Neuronal stem cell (in vitro differentiated cells): ENCODE measurements at regions not wholly inside any gene's neighbourhood (a gene's known extent, or its start where the extent isn't known, plus 50 kb on each side); places are given as distances from the start of the nearest gene placed in this dataset.

Experiments used
- DNase-seq: peaks from one replicate; pipeline ENCODE4 v3.0.0-alpha.2; 2013; ENCODE audit warnings: low spot score
- H2AFZ ChIP-seq: one replicate; pipeline ENCODE4 v1.6.1; 2013; ENCODE audit warnings: mild to moderate bottlenecking, low read length, inconsistent platforms
- H2AK5ac ChIP-seq: 2 replicates; pipeline ENCODE4 v1.6.1; 2013; ENCODE audit warnings: low read depth, mild to moderate bottlenecking, inconsistent platforms, low read length, moderate library complexity, mixed read lengths
- H2BK120ac ChIP-seq: 2 replicates; pipeline ENCODE4 v1.6.1; 2013; ENCODE audit warnings: low read depth, mild to moderate bottlenecking, inconsistent platforms, low read length, moderate library complexity, mixed read lengths
- H2BK12ac ChIP-seq: one replicate; pipeline ENCODE4 v1.6.1; 2013; ENCODE audit warnings: low read length, inconsistent platforms
- H2BK15ac ChIP-seq: 2 replicates; pipeline ENCODE4 v1.6.1; 2013; ENCODE audit warnings: mild to moderate bottlenecking, low read length, inconsistent platforms, mixed read lengths
- H2BK5ac ChIP-seq: one replicate; pipeline ENCODE4 v1.6.1; 2013; ENCODE audit warnings: inconsistent platforms, mild to moderate bottlenecking, low read length, moderate library complexity
- H3K14ac ChIP-seq: one replicate; pipeline ENCODE4 v1.6.1; 2013; ENCODE audit warnings: low read length, inconsistent platforms
- H3K18ac ChIP-seq: 2 replicates; pipeline ENCODE4 v1.6.1; 2013; ENCODE audit warnings: low read length, inconsistent platforms
- H3K23ac ChIP-seq: 2 replicates; pipeline ENCODE4 v1.6.1; 2013; ENCODE audit warnings: low read depth, mild to moderate bottlenecking, mixed read lengths, low read length, inconsistent platforms; ENCODE audit not compliant: poor library complexity
- H3K27ac ChIP-seq: replicated peaks from 3 replicates; pipeline ENCODE4 v1.5.1; 2013; ENCODE audit warnings: low read length, inconsistent platforms
- H3K27me3 ChIP-seq, 3 experiments: 2 replicates each; pipeline ENCODE4 v1.6.1; 2013; ENCODE audit warnings: low read length in 3 of 3, mild to moderate bottlenecking in 2 of 3, inconsistent platforms in 1 of 3, low read depth in 1 of 3, mixed read lengths in 1 of 3, moderate library complexity in 1 of 3; ENCODE audit not compliant: control insufficient read depth in 3 of 3, insufficient read depth in 3 of 3
- H3K36me3 ChIP-seq, 2 donors: replicated peaks in 1 of 2; 2 replicates each; pipeline ENCODE4 v1.6.1; 2013; ENCODE audit warnings: low read length in 2 of 2; ENCODE audit not compliant: control insufficient read depth in 2 of 2, insufficient read depth in 2 of 2
- H3K4ac ChIP-seq: 2 replicates; pipeline ENCODE4 v1.6.1; 2013; ENCODE audit warnings: inconsistent platforms, mild to moderate bottlenecking, low read length, moderate library complexity
- H3K4me1 ChIP-seq, 2 donors: 1 replicate in 1 of 2; 2 replicates in 1 of 2; pipeline ENCODE4 v1.6.1; 2013; ENCODE audit warnings: low read length in 2 of 2, low read depth in 1 of 2; ENCODE audit not compliant: control insufficient read depth in 2 of 2, insufficient read depth in 1 of 2
- H3K4me2 ChIP-seq: one replicate; pipeline ENCODE4 v1.6.1; 2013; ENCODE audit warnings: mild to moderate bottlenecking, low read length, inconsistent platforms; ENCODE audit not compliant: insufficient read depth, poor library complexity, severe bottlenecking
- H3K4me3 ChIP-seq, 2 donors: 2 replicates each; pipeline ENCODE4 v1.5.1; 2013; ENCODE audit warnings: low read length in 2 of 2, mild to moderate bottlenecking in 2 of 2, inconsistent platforms in 1 of 2, moderate library complexity in 1 of 2
- H3K79me1 ChIP-seq: one replicate; pipeline ENCODE4 v1.6.1; 2013; ENCODE audit warnings: low read depth, mild to moderate bottlenecking, inconsistent platforms, low read length, moderate library complexity
- H3K9ac ChIP-seq: one replicate; pipeline ENCODE4 v1.6.1; 2013; ENCODE audit warnings: mild to moderate bottlenecking, low read depth, low read length, inconsistent platforms; ENCODE audit not compliant: poor library complexity
- H3K9me3 ChIP-seq, 2 donors: replicated peaks in 1 of 2; 2 replicates each; pipeline versions ENCODE3 to v1.6.1; 2013; ENCODE audit warnings: low read length in 2 of 2, mild to moderate bottlenecking in 2 of 2, inconsistent platforms in 1 of 2, low read depth in 1 of 2, mixed read lengths in 1 of 2, moderate library complexity in 1 of 2; ENCODE audit not compliant: control insufficient read depth in 2 of 2, insufficient read depth in 1 of 2
- H4K8ac ChIP-seq: one replicate; pipeline ENCODE4 v1.6.1; 2013; ENCODE audit warnings: low read depth, mild to moderate bottlenecking, inconsistent platforms, low read length, moderate library complexity
- H4K91ac ChIP-seq: one replicate; pipeline ENCODE4 v1.6.1; 2013; ENCODE audit warnings: low read length, low read depth, mild to moderate bottlenecking, inconsistent platforms; ENCODE audit not compliant: poor library complexity
- WGBS, 2 donors: extraction: QIAGEN DNeasy Blood & Tissue Kit; methylation state at CpG; one replicate each; pipeline ENCODE4 v1.1.7; 2013; ENCODE audit warnings: missing lambda C conversion rate in 2 of 2, mixed read lengths in 1 of 2; ENCODE audit not compliant: insufficient read length in 2 of 2, insufficient replicate concordance in 1 of 2; ENCODE audit errors: extremely low coverage in 2 of 2; 5-methylcytosine and 5-hydroxymethylcytosine counted together

- H4K91ac ChIP-seq: no peak overlapping the region
- H3K4me2 ChIP-seq: no peak overlapping the region
- H3K27me3 ChIP-seq: no peaks in the 10 kb centered on the region
- no peak overlapping the region for H4K8ac ChIP-seq
- H2BK12ac ChIP-seq: no peak overlapping the region
- H3K9me3 ChIP-seq: no peaks in the 10 kb centered on the region
- no peak overlapping the region for H3K9ac ChIP-seq
- H3K4me3 ChIP-seq: no peak overlapping the region
- no peak overlapping the region for H2AFZ ChIP-seq
- no peak overlapping the region for H2BK120ac ChIP-seq
- H2AK5ac ChIP-seq: no peak overlapping the region
- H3K18ac ChIP-seq: no peak overlapping the region
- no peak overlapping the region for H3K27ac ChIP-seq
- H3K23ac ChIP-seq: no peak overlapping the region
- H3K4ac ChIP-seq: no peak overlapping the region
- no peak overlapping the region for H2BK5ac ChIP-seq
- DNase-seq: no peak
- H2BK15ac ChIP-seq: no peak overlapping the region
- peaks cover 2% of the 10 kb centered on the region for H3K79me1 ChIP-seq
- no peaks in the 10 kb centered on the region for H3K4me1 ChIP-seq
- H3K36me3 ChIP-seq: no peaks in the 10 kb centered on the region
- H3K14ac ChIP-seq: no peak overlapping the region
These were observed 193.4 kb upstream of the PDE1C start for GRCh38 chr7:32263611-32264010.

DNA sequence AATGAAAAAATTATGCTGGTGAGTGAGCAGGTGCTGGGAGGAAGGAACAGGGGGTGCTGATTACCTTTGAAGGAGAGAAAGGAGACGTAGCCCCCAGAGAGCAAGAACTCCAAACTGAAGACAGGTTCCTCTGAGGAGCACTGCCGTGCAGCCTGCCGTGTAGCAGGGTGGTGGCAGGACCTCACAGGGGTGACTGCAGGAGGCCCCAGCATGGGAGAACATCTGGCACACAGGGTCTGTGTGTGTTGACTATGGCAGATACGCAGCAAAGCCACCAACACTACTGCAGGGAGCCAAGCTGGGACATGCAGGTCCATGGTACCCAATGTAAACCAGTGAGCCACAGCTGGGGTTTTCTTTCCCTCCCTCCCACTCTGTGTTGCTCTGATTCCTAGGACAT, 192.1 kb upstream of the PDE1C start:
- H2AFZ ChIP-seq: no peak overlapping the region
- H3K27me3 ChIP-seq: no peaks in the 10 kb centered on the region
- H2BK5ac ChIP-seq: no peak overlapping the region
- H3K4ac ChIP-seq: no peak overlapping the region
- H2BK120ac ChIP-seq: no peak overlapping the region
- H3K14ac ChIP-seq: no peak overlapping the region
- H3K23ac ChIP-seq: peak overlapping the region; percentile 86
- H3K36me3 ChIP-seq: no peaks in the 10 kb centered on the region
- H3K18ac ChIP-seq: peak overlapping the region; percentile 35
- no peak overlapping the region for H2BK12ac ChIP-seq
- no peaks in the 10 kb centered on the region for H3K4me1 ChIP-seq
- H3K27ac ChIP-seq: no peak overlapping the region
- peaks cover 2% of the 10 kb centered on the region for H3K79me1 ChIP-seq
- H3K9me3 ChIP-seq: no peaks in the 10 kb centered on the region
- DNase-seq: no peak
- no CpG with 5 or more reads among the region's 4 CpGs for WGBS, 2 donors
- no peak overlapping the region for H2AK5ac ChIP-seq
- no peak overlapping the region for H3K4me2 ChIP-seq
- H2BK15ac ChIP-seq: no peak overlapping the region
- H4K91ac ChIP-seq: no peak overlapping the region
- H3K9ac ChIP-seq: no peak overlapping the region
- no peak overlapping the region for H4K8ac ChIP-seq
- H3K4me3 ChIP-seq: no peak overlapping the region

- no peak overlapping the region for H3K14ac ChIP-seq
- H2BK12ac ChIP-seq: no peak overlapping the region
- H3K4me2 ChIP-seq: no peak overlapping the region
- H3K9ac ChIP-seq: no peak overlapping the region
- H3K36me3 ChIP-seq: no peaks in the 10 kb centered on the region
- H2BK5ac ChIP-seq: no peak overlapping the region
- H3K4ac ChIP-seq: no peak overlapping the region
- no peaks in the 10 kb centered on the region for H3K9me3 ChIP-seq
- H3K27ac ChIP-seq: no peak overlapping the region
- no peak overlapping the region for H2AFZ ChIP-seq
- no peak overlapping the region for H4K91ac ChIP-seq
- H3K18ac ChIP-seq: no peak overlapping the region
- H3K79me1 ChIP-seq: peaks cover 2% of the 10 kb centered on the region
- no peak overlapping the region for H3K4me3 ChIP-seq
- H2BK15ac ChIP-seq: no peak overlapping the region
- no CpG with 5 or more reads among the region's 12 CpGs for WGBS, 2 donors
- H2AK5ac ChIP-seq: no peak overlapping the region
- H3K4me1 ChIP-seq: no peaks in the 10 kb centered on the region
- no peak for DNase-seq
- H2BK120ac ChIP-seq: no peak overlapping the region
- no peak overlapping the region for H3K23ac ChIP-seq
- no peaks in the 10 kb centered on the region for H3K27me3 ChIP-seq
- no peak overlapping the region for H4K8ac ChIP-seq
These were observed 189.9 kb upstream of the PDE1C start for GRCh38 chr7:32259931-32260596.

DNA sequence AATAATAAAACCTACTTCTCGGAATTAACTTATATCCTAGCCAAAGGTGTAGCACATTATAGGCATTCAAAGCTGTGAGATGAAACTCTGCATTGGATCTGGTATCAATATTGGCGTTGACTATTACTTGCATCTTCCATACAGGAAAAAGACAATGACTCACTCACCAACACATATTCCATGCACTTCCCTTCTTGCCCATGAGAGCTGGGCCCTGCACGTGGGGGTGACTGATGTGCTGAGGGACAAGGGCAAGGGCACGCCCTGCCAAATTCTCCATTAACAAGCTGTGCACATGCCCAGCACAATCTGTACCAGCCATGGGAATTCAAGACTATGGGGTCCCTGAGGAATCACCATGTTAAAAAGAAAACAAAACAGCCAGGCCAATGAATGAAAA, 188.1 kb upstream of the PDE1C start:
- Histone ChIP-seq H3K4me1 (peaks cover 0 to 5% of the 10 kb centered on the region in 2 donors), H2BK5ac (no peak overlapping the region), H2AK5ac (no peak overlapping the region), H2AFZ (no peak overlapping the region), H3K9ac (no peak overlapping the region), H3K23ac (no peak overlapping the region), H3K27ac (no peak overlapping the region), H3K4me2 (no peak overlapping the region), H2BK15ac (no peak overlapping the region), H3K18ac (no peak overlapping the region), H3K14ac (no peak overlapping the region), H3K79me1 (peaks cover 2% of the 10 kb centered on the region), H2BK12ac (no peak overlapping the region), H3K36me3 (no peaks in the 10 kb centered on the region), H2BK120ac (no peak overlapping the region), H3K4me3 (no peak overlapping the region), H4K91ac (no peak overlapping the region), H3K4ac (no peak overlapping the region), H3K9me3 (no peaks in the 10 kb centered on the region), H4K8ac (no peak overlapping the region), H3K27me3 (no peaks in the 10 kb centered on the region)
- no peak for DNase-seq
- no CpG with 5 or more reads among the region's 4 CpGs for WGBS, 2 donors
